Stimulated activated CD8-positive, alpha-beta memory T cell treated with anti-CD3 and anti-CD28 coated beads, Interleukin-7, amount 100 ng/mL, for 48 hours (primary cell): ENCODE measurements at regions not wholly inside any gene's neighbourhood (a gene's known extent, or its start where the extent isn't known, plus 50 kb on each side); places are given as distances from the start of the nearest gene placed in this dataset.

Source experiments
- DNase-seq, 2 donors: peaks; one replicate each; pipeline ENCODE4 v3.0.0-alpha.2; 2020; ENCODE audit warnings: low read depth in 1 of 2; ENCODE audit errors: extremely low read depth in 1 of 2

DNA sequence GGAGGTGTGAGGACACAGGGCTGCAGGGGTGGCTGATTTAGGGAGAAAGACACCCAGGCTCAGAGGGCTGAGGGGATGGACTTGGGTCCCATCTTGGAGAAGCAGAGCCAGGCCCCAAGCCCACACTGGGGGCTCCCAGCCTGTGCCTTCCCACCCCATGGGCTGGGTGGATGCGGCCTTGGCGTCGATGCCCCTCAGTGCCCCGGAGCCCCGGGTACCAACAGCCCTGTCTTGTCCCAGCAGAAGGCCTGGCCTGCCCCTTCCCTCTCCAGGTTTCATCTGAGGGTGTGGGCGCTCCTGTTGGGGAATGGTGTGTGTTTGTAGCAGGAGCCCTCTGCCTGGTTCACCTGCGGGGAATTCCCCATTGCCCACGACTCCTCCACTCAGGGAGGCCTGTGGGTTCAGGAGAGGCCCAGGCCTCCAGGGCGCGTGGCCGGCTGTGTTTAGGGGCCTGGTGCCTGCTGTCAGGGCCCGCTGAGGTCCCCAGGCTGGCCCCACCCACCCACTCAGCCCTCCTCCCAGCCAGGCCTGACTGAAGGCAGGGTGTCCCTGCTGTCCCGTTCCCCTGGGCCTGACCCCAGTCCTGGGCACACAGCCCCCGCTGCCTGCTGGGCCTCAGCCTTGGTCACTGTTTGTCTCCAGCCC is 51.1 kb upstream of the BEGAIN start:
- no peak for DNase-seq

DNA sequence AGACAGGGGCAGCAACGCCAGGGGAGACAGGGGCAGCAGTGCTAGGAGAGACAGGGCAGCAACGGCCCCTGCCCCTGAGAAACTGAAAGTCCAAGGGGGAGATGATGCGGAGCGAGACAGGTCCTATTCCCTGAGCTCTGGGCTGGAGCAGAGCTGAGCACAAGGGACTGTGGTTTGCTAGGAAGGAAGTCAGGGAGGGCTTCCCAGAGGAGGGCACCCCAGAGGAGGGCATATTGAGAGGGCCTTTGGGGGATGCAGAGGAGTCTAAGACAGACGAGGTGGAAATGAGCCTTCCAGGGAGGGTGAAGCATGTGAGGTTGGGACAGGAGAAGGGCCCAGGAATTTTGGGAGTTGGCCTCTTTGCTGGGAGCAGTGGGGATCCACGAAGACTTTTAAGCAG is 52.1 kb upstream of the BEGAIN start:
- DNase-seq: no peak

DNA sequence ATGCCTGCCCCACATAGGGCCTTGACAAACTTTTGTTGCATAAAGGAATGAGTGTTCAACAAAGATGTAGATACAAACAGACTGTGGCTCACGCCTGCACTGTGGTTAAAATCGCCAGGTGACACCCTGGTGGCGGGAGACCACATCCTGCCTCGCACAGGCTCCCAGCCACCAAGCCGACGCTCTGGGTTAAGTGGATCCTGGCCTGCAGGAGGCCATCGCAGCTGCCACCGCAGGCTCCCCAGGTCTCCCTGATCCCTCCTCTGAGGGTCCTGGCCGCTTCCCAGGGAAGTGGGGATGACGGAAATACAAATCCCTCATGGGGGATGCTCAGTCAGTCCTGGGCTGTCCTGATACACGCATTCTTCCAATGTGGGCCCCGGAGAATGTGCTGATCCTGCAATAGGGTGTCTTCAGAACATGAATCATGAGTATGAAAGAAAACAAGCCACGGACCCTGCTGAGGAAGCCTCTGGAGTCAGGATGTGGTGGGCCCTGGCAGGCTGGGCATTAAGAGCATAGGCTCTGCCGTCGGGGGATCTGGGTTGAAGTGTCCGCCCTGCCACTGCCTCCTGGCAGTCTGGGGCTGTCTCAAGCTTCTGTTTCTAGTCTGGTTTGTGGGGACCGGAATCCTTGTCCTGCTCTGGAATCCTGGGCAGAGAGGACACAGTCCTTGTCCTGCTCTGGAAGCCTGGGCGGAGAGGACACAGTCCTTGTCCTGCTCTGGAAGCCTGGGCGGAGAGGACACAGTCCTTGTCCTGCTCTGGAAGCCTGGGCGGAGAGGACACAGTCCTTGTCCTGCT is 53.5 kb upstream of the BEGAIN start:
- DNase-seq: peak; percentile 56 to 73

DNA sequence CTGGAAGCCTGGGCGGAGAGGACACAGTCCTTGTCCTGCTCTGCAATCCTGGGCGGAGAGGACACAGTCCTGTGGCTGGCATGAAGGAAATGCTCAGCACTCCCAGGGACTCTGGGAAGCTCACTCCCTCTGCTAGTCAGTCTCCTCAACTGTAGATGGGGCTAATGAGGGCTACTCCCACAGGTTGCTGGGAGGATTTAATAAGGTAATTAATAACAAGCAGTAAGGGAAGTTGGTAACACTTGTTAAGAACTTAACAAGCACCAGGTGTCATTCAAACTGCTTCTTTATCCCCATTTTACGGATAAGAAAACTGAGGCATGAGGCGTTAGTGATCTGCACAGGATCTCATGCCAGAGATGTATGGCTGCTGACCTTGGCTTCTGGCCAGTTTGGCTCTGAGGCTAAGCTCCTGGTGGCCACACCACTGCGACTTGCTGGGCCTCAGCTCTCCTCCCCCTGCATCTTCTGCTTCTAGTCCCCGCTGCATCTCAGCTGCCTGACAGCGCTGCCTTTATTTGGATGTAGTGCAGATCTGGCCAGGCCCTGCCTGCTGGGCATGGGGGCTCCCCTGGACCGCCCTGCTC is 54.1 kb upstream of the BEGAIN start:
- no peak for DNase-seq

DNA sequence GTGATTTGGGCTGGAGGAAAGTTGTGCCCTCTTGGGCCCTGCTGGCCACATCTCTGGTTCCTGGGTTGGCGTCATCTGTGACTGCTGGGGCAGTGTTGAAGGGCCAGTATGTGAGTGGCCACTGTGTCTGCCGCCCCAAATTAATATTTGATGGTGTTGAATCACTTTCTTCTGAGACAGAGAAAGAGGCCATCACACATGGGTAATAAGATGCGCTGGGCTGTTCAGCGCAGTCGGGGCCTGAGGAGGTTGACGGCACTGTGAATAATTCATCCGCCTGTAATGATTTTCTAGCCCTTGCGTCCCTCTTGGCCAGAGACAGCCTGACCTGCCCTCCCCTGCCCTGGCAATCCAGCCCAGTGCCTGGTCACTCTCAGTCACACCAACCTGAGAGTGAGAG is 56.2 kb upstream of the BEGAIN start:
- no peak for DNase-seq

DNA sequence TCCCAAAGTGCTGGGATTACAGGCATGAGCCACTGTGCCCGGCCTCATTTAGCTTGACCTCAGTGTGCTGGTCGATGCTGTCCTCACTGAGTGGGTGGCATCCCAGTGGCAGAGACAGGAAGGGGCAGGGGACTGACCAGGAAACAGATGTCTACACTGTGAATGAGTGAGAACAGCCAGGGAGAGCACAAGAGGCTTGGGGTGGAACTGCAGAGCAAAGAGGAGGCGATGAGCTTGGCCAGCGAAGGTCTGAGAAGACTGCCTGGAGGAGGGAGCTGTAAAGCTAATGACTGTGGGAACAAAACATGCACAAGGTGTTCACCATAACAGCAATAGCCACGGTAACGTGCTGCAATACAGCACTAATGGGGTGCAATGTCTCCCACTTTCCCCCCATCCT is 57.2 kb upstream of the BEGAIN start:
- no peak for DNase-seq

DNA sequence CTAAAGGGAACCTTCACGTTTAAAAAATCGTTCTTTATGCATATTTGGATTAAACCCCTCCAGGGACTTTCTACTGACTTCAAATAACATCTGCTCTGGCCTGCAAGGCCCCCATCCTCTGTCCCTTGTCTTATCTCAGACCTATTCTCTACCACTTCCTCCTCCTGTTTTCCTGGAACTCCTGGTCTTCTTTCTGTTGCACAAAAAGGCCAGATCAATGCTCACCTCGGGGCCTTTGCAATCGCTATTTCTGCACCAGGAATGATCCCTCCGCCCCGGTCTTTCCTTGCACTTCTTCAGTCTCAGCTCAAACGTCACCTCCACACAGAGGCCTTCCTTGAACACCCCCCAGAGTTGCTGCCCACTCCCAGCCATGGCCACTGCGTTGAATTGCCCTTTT is 57.6 kb upstream of the BEGAIN start:
- no peak for DNase-seq

DNA sequence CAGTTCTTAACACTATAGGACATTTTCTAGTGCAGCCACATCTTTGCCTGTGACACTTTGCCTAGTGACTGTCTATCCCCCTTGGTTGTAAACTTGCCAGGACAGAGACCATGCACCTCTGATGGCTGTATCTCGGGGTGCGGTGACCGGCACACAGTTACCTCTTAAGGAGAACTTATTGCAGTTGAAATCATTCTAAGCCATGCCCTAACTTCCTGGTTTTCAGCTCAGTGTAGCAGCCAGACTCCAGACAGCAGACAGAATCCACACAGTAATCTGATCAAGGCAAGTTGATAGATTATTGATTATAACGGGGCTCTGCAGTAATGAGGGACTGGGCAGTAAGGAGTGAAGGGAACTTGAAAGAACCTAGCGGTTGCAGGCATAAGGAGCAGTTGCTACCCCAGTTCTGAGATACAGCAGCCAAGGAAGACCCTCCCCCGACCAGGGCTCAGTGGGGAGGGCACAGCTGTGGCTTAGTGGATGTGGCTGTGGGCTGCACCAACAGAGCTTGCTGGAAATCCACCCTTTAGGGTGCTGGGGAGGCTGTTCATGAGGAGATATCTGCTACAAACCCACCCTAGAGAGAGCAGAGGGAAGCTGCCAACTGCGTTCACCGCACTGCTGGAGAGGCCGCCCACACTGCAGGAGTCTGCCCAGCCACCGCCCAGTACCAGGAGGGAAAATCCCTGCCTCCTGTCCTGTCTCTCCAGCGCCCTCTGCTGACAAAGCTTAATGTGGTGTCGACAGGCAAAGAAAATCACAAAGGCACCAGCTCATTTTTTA is 58.2 kb upstream of the BEGAIN start:
- DNase-seq: peak; percentile 64 to 82

DNA sequence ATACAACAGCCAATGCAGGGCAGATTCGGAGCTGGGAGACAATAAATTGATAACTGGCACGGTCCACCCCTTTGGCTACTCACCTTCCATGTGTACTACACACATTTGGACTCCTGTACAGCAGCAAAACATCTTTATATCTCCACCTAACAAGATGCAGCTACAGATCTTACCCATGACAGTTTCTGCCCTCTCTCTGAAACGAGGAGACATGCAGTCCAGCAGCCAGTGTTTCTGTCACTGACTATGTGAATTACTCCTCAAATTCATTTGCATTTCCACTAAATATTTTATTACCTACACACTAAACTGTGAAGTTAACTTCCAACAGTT is 58.7 kb upstream of the BEGAIN start:
- DNase-seq: no peak

DNA sequence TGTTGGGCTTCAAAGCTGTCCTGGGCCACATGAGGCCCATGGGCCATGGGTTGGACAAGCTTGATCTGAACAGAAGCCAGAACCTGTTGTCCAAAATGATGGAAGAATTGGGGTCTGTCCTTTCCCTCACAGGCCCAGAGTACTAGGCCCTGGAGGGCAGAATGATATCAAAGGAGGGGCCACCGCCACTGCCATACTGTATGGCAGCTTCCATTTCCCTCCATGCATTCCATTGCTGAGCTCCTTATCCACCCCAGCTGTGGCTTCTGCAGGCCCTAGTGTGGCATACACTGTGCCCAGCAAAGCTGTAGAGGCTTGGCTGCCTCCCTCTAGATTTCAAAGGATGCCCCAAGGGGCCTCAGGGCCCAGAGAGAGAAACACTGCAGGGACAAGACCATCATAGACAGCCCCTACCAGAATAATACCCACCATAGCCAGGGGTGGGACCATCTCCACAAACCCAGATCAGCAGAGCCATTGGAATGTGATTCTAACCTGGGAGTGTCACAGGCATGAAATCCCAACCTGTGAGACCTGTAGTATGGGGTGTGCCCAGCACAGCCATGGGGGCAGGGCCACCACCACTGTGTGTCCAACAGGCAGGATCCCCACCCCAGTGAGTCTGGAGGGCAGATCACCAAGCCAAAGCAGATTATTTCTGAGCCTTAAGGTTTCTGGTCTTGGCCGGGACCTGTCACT is 61.4 kb upstream of the BEGAIN start:
- no peak for DNase-seq

DNA sequence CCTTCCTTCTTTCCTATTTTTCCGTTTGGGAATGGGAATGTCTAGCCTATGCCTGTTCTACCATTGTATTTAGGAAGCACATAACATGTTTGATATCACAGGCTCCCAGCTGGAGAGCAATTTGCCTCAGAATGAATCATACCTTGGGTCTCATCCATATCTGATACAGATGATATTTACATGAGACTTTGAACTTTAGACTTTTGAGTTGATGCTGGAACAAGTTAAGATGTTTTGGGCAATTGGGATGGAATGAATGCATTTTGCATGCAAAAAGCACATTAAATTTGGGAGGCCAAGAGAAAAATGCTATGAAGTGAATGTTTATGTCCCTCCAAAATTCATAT is 61.9 kb upstream of the BEGAIN start:
- no peak for DNase-seq

DNA sequence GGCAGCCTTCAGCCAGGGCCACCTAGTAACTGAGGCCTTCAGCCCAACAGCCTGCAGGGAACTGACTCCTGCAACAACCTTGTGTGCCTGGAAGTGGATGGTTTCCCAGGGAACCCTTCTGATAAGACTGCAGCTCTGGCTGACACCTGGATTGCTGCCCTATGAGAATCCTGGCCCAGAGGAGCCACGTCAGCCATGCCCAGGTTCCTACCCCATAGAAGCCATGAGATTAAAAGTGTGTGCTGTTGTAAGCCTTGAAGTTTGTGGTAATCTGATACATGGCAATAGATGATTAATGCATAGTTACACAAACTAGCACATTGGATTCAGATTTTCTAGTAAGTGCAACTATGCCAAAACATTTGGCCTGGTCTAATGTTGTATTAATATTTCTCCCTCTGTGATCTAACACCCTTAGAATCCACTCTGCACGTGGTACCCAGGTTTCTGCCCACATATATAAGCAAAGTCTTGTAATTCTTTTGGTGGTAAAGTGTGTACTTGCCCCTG is 64.8 kb upstream of the BEGAIN start:
- no peak for DNase-seq

DNA sequence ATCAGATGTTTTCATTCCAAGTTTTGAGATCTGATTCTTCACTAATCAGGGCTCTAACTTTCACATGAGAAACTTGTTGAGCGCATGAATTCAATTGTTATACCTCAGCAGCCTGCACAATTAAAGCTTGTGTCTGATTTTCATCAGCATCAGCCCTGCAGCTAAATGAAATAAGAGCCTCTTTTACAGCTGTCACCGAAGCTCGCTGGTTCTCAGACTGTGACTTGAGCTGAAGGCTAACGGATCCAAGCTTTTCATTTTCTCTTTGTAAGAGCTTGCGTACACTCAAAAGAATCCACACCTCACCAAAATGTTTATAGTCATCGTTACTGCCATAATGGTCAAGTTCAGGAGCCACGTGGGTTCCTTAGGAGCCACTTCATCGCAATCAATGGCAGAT is 65.5 kb upstream of the BEGAIN start:
- DNase-seq: no peak

DNA sequence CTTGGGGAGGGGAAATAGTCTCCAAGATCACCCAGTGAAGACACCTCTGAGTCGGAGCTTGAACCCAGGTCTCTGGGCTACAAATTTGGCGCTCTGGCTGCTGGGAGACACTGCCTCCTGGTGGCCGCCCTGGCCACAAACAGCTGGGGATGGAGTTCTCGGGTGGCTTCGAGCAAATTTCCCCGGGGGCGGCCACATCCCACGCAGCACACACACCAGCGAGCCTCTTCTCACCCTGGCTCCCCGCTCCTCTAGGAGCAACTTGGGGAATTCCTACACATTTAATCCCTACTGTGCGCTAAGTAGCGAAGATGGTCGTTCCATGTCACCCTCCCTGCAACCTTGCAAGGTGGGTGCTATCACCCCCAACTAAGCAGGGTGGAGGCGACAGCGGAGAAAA is 66.2 kb upstream of the BEGAIN start:
- DNase-seq: no peak

DNA sequence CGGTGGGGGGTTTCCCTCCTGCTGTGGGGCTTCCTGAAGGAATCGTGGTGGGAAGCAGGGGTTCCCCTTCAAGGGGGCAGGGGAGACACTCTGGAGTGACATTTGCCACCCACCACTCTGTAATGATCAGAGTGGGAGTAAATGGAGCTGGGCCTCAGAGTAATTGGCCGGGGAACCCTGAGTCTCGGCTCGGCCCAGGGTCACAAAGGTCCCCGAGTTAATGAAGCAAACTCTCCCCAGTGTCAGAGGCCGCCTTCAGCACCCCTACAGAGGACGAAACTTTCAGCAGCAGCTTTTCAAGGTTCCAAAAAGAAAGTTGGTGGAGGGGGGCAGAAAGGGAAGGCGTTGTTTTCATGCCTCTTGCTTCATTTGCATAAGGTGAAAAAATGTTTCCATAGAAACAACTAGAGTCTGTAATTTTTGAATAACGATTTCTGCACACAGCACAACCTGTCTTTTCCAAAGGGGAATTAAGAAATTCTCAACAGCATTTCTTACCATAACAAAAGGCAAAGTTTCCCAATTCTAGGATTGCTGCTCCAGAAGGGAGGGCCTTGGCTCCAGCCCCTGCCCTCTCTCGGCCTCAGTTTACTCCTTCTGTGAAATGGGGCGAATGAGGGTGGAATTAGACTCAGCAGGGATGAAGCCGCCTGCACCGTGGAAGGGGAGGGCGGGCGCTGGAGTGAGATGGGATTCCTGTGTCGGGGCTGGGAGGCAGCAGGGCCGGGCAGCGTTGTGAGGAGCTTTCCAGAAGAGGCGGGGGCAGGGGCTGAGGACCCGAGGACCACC is 67.0 kb upstream of the BEGAIN start:
- no peak for DNase-seq

DNA sequence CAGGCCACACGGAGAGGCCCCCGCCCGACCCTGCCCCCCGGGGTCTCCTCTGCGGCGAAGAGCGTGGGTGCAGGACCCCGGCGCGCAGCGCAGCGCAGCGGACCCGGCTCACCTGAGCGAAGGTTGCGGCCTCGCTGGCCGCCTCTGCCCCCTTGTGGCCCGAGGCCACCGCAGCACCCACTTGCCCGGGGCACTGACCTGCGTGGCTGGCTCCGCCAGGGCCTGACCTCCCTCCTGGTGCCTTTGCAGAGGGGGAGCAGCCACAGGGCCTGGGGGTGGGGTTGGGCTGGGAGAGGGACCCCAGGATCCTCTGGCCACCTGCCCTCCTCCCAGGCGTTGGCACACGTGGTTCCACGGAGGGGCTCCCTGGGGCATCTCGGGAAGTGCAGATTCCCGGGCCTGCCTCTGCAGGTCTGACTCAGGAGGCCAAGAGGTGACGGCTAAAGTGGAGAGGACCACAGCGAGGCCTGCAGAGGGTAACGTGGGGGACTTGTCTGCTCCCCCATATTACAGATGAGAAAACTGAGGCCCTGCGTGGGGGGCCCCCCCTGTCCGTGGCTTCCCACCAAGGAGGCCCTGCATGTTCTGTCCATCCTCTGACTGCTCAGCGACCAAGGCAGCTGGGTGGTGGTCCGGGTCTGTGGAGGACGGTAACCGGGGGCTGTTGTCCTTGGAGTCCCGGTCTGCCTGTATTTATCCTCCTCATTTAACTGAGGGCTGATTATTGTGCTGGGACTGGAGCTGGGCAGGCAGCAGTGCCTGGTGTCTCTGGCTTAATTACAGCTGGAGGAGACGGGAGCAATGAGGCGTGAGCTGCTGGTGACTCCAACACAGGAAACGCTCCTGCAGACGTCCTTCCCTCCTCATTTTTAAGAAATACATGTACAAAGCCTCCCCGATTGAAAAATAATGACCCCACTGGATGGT is 67.9 kb upstream of the BEGAIN start:
- no peak for DNase-seq

DNA sequence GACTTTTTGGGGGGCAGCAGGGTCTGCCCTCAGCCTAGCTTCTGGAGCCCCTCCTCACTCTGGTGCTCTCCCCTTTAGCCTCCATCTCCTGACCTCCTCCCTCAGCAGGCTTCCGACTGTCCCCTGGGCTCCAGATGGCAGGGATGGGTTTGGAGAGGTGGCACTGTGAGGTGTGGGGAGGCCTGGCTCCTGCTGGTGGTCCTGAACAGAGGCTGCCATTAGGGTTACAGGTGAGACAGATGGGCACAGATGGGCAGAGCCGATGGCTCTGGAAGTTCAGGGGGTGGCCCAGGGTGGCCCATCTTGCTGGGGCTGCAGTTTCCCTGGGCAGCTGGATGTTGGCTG is 68.5 kb upstream of the BEGAIN start:
- DNase-seq: no peak

DNA sequence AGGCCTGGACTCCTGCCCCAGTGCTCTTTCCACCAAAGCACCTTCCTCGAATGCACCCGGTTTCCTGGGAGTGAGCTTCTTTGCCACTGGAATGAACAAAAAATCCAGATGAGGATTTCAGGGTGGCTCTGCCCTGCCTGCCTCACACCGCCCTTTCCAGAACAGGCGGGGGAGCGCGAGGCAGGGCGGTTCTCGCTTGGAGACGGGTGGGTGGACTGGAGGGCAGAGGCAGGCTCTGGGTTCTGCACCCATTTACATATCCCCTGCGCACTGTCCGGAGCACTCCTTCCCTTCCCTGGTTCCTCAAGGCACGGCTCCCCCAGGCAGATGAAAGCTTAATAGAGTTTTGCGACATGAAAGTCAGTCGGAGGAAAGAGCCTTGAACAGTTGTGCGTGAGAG is 69.7 kb upstream of the DLK1 start:
- no peak for DNase-seq

DNA sequence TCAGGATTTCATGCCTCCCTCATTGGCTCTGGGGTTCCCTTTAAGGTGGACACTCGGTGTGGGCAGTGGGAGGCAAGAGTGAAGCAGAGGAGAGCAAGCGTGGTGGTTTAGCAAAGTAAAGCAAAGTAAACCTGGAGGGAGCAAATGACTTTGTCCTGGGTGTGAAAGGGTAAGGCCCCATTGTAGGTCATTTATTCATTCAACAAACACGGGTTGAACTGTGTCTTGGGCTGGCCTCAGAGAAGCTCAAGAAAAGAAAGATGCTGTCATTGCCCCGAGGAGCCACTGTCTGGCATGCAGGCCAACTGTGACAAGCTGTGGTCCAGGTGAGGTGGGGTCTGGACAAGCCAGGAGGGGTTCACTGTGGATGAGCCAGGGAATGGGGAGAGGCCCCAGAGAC is 68.9 kb upstream of the DLK1 start:
- no peak for DNase-seq
